GM04503 (cell line): ENCODE measurements at regions not wholly inside any gene's neighbourhood (a gene's known extent, or its start where the extent isn't known, plus 50 kb on each side); places are given as distances from the start of the nearest gene placed in this dataset.

Experiments used
- DNase-seq: peaks from one replicate; pipeline ENCODE4 v3.0.0-alpha.2; 2012; ENCODE audit warnings: low read depth

DNA sequence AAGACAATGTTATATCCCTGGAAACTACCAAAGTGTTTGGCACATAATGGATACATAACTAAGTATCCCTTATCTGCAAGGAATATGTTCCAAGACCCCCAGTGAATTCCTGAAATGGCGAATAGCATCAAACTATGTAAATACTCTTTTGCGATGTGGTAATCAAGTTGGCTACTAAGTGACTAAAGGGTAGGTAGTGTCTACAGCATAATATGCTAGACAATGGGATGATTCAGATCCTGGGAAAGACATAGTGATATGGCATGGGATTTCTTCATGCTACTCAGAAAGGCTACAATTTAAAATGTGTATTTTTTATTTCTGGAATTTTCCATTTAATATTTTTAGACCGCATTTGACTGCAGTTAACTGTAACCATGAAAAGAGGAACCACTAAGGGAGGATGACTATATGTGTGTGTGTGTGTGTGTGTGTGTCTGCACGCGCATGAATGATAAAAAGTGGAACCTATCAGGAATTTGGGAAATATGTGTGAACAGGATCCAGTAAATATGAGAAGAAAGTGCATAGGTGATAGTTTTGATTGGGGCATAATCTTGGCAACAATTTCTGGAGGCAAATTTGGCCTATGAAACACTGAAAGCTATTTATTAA, 1899.9 kb downstream of the NCAM2 start:
- DNase-seq = no peak

DNA sequence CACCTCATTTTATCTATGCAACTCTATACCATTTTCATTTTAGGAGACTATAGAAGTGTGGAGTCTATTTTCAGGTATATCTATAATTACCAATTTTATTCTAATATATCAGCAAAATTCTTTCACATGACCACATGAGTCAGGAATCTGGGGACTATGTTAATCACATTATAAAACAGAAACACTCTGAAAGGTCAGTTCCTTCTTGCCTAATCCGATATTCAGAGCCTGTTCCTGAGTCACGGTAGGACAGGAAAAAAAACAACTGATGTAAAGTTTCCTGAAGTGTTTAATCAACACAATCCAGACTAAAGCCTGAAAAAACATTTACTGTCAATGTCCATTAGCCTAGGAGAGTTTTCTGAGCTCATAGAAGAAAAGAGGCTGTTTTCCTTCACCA, 1902.3 kb downstream of the NCAM2 start:
- DNase-seq = no peak

- no peak for DNase-seq
Measured at GRCh38 chr21:22903851-22904250, 1905.6 kb downstream of the NCAM2 start.

- no peak for DNase-seq
Measured at GRCh38 chr21:22904385-22904784, 1906.2 kb downstream of the NCAM2 start.

- no peak for DNase-seq
Measured at GRCh38 chr21:22925032-22925431, 1926.8 kb downstream of the NCAM2 start.

DNA sequence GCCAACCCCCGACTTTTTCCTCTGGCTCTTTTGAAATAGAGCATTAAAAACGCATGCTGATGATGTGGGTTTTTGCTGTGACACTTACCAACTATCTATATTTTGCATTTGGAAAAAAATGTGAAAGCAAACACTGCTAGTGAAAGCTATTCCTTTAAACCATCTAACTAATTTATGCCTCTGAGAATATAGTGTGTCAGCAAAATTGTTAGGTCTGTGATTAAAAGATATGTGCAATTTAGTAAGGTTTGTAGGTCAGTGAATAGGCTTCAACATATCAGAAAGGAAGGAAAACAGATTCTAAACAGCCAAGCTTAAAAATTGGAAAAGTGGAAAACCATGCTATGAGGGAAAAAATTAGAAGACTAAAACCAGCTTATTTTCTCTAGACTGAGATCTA, 1929.3 kb downstream of the NCAM2 start:
- DNase-seq = no peak

- DNase-seq = no peak
Measured at GRCh38 chr21:22941779-22942490, 1943.7 kb downstream of the NCAM2 start.

- no peak for DNase-seq
Measured at GRCh38 chr21:22955559-22955958, 1957.3 kb downstream of the NCAM2 start.

GRCh38 chr21:22961258-22961657, 1963.0 kb downstream of the NCAM2 start:
- DNase-seq = no peak

GRCh38 chr21:22965455-22966135, 1967.4 kb downstream of the NCAM2 start:
- DNase-seq = no peak

GRCh38 chr21:22981819-22982218, 1983.6 kb downstream of the NCAM2 start:
- no peak for DNase-seq

DNA sequence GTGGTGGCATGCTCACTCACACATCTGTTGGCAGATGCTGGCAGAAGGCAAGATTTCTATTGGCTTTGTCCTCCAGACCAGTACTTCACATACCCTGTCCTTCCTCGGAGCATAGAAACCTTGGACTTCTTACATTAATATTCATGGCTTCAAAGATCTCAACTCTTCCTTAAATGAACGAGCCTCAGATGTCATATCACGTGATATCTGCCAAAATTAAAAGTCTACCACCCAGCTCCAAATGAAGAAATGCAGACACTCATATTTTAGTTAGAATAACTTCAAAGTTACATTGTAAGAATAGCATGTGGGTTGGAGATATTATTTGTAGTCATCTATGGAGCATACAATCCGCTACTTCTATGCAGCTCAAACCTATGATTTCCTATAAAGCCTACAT, 1994.9 kb downstream of the NCAM2 start:
- no peak for DNase-seq

DNA sequence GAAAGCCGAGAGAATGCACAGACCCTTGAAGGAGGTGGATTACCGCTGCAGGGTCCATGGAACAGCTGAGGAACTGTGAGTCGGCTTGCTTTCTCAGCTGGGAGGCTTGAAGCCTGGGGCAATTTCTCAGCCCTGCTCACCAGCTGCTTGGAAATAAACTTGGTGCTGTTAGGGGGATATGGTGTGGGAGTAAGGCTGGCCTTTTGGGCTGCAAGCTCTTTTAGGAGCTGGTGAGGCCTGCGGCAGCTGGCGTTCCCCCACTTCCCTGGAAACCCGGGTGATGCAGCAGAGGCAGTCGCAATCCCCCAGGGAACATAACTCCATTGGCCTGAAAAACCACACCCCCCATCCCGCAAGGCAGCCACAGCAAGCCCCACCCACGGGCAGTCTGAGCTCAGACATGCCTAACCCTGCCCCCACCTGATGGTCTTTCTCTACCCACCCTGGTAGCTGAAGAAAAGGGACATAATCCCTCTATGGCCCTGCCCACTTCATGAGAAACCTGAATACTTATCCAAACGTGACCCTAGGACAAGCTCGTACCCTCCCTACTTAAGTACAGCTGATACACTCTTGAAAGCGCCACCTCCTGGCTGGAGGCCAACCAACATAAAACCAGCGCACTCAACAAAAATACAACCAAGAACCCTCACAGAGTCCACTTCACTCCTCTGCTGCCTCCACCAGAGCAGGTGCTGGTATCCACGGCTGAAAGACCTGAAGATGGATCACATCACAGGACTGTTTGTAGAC, 1995.8 kb downstream of the NCAM2 start:
- DNase-seq = no peak

DNA sequence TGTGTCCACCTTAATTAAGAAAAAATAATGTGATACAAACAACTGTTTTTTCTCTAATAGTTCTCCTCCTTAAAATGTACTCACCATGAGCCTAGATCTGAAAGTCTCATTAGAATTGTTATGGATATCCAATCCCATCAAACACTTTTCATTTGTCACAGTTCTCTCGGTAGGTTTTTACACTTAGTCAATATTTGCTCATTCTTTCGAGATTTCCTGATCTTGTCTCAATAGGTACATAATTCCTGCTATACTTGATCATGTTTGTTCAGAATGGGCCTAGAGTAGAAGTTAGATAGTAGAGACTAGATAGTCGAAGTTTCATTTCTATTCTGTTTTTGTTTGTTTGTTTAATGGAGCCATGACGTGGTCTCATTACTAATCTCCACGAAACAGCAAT, 2005.7 kb downstream of the NCAM2 start:
- DNase-seq = no peak

DNA sequence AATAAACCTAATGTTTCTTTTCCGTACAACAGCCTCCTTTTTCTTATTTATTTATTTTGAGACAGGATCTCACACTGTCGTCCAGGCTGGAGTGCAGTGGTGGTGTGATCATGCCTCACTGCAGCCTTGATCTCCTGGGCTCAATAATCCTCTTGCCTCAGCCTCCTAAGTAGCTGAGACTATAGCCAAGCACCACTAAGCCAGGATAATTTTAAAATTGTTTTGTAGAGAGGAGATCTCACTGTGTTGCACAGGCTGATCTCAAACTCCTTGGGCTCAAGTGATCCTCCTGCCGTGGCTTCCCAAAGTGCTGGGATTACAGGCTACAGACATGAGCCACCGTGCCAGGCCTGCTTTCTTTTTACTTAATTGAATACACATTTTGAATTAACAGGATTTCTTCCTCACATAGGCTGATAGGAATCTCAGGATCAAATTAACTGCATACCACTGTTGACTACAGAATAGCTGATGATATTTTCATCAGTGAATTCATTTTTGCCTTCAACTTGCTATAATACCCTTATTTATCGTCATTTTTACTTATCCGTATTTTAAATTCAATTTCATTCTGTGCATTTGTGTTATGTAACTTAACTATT, 2010.5 kb downstream of the NCAM2 start:
- no peak for DNase-seq

DNA sequence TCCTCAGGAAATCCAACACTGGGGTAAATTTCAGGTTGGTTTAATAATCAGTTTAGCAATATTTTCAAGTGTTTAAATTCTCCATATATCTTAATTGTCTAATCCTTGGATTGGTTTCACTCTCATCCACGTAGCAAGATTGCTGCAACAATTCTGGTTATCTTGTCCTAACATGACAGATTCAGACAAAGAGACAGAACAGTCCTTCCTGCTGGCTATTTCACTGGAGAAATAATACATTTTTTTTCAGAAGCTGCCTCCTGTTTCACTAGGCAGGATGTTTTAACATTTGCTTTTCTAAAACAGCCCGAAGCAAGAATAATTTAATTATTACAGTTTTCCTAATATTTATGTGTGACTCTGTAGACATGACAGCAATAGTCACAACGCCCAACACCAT, 2011.2 kb downstream of the NCAM2 start:
- no peak for DNase-seq

DNA sequence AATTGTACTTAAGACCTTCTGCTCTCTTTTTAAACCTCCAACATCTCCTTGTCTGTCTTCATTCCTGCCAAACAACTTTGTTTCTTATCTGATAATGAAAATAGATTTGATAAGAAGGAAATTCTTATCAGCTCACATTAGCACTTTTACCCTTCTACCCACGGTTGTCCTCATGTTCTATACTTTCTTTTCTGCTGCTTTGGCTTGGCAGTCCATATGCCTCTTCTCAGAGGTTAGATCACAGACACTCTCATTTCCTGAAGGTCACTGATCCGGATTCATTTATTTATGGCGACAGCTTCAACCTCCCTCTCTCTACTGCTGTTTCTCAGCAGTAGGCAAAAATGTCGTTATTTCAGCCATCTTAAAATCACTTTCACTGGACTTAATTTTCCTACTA, 2015.8 kb downstream of the NCAM2 start:
- DNase-seq = no peak

DNA sequence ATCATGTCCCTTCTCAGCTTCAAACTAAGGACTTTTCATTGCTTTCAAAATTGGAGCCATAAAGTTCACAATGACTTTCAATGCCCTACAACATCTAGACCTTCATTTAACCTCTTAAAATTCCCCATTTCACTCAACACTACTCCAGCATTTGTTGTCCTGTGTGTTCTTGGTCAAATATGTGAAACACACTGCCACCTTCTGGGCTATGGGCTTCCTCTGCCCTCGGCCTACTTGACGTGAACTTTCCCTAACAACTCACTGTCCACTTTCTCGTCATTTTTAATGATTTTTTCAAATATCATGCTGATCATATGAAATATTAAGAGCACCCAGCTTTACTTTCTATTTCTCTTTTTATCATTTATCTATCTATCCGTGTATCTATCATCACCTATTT, 2018.4 kb downstream of the NCAM2 start:
- DNase-seq = no peak

- no peak for DNase-seq
Measured at GRCh38 chr21:23017989-23018388, 2019.8 kb downstream of the NCAM2 start.

DNA sequence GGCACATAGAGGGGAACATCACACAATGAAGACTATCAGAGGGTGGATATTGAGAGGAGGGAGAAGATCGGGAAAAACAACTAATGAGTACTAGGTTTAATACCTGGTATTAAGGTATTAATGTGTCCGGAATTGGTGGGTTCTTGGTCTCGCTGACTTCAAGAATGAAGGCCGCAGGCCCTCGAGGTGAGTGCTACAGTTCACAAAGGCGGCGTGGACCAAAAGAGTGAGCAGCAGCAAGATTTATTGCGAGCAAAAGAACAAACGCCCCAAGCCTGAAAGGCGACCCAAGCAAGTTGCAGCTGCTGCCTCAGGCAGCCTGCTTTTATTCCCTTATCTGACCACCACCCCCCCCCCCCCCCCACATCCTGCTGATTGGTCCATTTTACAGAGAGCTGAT, 2022.8 kb downstream of the NCAM2 start:
- no peak for DNase-seq

DNA sequence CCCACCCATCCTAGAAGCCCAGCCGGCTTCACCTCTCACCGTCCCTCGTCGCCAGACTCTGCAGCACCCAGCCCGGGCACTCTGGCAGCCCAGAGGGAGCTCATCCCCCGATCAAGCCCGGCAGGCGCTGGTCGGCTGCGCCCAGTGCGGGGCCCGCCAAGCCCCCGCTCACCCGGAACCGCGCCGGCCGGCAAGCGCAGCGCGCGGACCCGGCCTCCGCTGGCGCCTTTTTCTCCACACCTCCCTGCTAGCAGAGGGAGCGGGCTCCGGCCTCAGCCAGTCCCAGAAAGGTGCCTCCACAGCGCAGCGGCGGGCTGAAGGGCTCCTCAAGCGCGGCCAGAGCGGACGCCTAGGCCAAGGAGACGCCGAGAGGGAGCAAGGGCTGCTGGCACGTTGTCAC, 2023.3 kb downstream of the NCAM2 start:
- no peak for DNase-seq

DNA sequence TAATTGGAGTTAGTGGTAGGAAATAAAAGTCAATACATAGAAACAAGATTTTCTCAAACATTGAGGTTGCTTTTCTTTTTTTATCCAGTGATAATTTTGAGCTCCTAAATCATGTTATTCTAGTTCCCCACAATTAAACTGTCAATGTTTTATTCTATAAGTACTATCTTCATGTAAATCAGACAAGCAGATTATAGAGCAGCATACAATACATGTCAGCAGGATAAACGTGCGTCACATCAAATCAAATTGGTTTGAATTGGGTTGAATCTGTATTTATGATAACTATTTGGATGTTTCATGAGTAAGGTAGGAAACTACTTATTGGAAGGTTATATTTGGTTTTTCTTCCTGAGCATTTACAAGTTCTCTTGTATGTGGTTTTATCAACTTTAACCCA, 2028.7 kb downstream of the NCAM2 start:
- no peak for DNase-seq
